Hepatocyte (in vitro differentiated cells): ENCODE measurements at regions not wholly inside any gene's neighbourhood (a gene's known extent, or its start where the extent isn't known, plus 50 kb on each side); places are given as distances from the start of the nearest gene placed in this dataset.

Experiments
- DNase-seq: peaks from one replicate; pipeline ENCODE4 v3.0.0-alpha.2; 2016; ENCODE audit warnings: low spot score
- H2AFZ ChIP-seq: fragments of 200-600 bp; sonication (generic); 2 replicates; pipeline ENCODE4 v1.6.0; 2016; ENCODE audit warnings: antibody characterized with exemption, mild to moderate bottlenecking
- H3K27ac ChIP-seq: fragments of 200-600 bp; sonication (generic); 2 replicates; pipeline ENCODE4 v1.5.1; 2016; ENCODE audit warnings: mild to moderate bottlenecking
- H3K27me3 ChIP-seq: fragments of 200-600 bp; sonication (generic); 2 replicates; pipeline ENCODE4 v1.6.1; 2016
- H3K36me3 ChIP-seq: fragments of 200-600 bp; sonication (generic); replicated peaks from 2 replicates; pipeline ENCODE4 v1.5.1; 2016; ENCODE audit warnings: low read depth; ENCODE audit not compliant: insufficient read depth
- H3K4me1 ChIP-seq: fragments of 200-600 bp; sonication (generic); 2 replicates; pipeline ENCODE4 v1.5.1; 2016; ENCODE audit warnings: mild to moderate bottlenecking, moderate library complexity; ENCODE audit not compliant: insufficient read depth
- H3K4me2 ChIP-seq: fragments of 200-600 bp; sonication (generic); 2 replicates; pipeline ENCODE4 v1.6.0; 2016
- H3K4me3 ChIP-seq: fragments of 200-600 bp; sonication (generic); 2 replicates; pipeline ENCODE4 v1.5.1; 2016; ENCODE audit warnings: mild to moderate bottlenecking
- H3K79me2 ChIP-seq: fragments of 200-600 bp; sonication (generic); 2 replicates; pipeline ENCODE4 v1.6.0; 2017; ENCODE audit warnings: mild to moderate bottlenecking
- H3K9me2 ChIP-seq: fragments of 200-600 bp; sonication (generic); replicated peaks from 2 replicates; pipeline ENCODE4 v1.6.0; 2017; ENCODE audit warnings: mild to moderate bottlenecking; ENCODE audit not compliant: insufficient read depth
- H3K9me3 ChIP-seq: fragments of 200-600 bp; sonication (generic); 2 replicates; pipeline ENCODE4 v1.5.1; 2016; ENCODE audit warnings: low read depth, mild to moderate bottlenecking
- H4K20me1 ChIP-seq: fragments of 200-600 bp; sonication (generic); 2 replicates; pipeline ENCODE4 v1.6.0; 2016; ENCODE audit warnings: mild to moderate bottlenecking; ENCODE audit not compliant: insufficient read depth, poor library complexity, severe bottlenecking
- CTCF ChIP-seq: fragments of 200-600 bp; sonication (generic); IDR thresholded peaks from 2 replicates; pipeline ENCODE4 v1.5.1; 2016; ENCODE audit warnings: antibody characterized with exemption, mild to moderate bottlenecking; ENCODE audit not compliant: poor library complexity
- EZH2 ChIP-seq: fragments of 200-600 bp; sonication (generic); IDR thresholded peaks from 2 replicates; pipeline ENCODE4 v1.6.1; 2016; ENCODE audit warnings: antibody characterized with exemption, mild to moderate bottlenecking, borderline replicate concordance
- EZH2phosphoT487 ChIP-seq: fragments of 200-600 bp; sonication (generic); IDR thresholded peaks from one replicate; pipeline ENCODE4 v1.6.1; 2018; ENCODE audit warnings: antibody characterized with exemption, mild to moderate bottlenecking, low read depth, moderate library complexity; ENCODE audit not compliant: unreplicated experiment, severe bottlenecking
- WGBS: methylation state at CpG from one replicate; pipeline ENCODE4 v1.1.6; 2016; ENCODE audit warnings: low lambda C conversion rate; ENCODE audit errors: missing lambda C conversion rate; 5-methylcytosine and 5-hydroxymethylcytosine counted together

- H3K36me3 ChIP-seq: no peaks in the 10 kb centered on the region
- no peaks in the 10 kb centered on the region for H3K79me2 ChIP-seq
- H2AFZ ChIP-seq: no peak overlapping the region
- H3K9me3 ChIP-seq: no peaks in the 10 kb centered on the region
- TF ChIP-seq EZH2phosphoT487: no peak
- TF ChIP-seq CTCF: no peak
- no peak for TF ChIP-seq EZH2
- H3K4me1 ChIP-seq: no peaks in the 10 kb centered on the region
- DNase-seq: no peak
- H4K20me1 ChIP-seq: no peaks in the 10 kb centered on the region
- 79% methylated on average over 3 of the region's 3 CpGs for WGBS
- H3K4me3 ChIP-seq: no peak overlapping the region
- H3K27me3 ChIP-seq: no peaks in the 10 kb centered on the region
- no peak overlapping the region for H3K27ac ChIP-seq
- no peaks in the 10 kb centered on the region for H3K9me2 ChIP-seq
- no peak overlapping the region for H3K4me2 ChIP-seq
Observed at GRCh38 chr3:115537669-115538068, 85.6 kb upstream of the GAP43 start.

GRCh38 chr3:115547207-115547606 is 76.1 kb upstream of the GAP43 start:
- TF ChIP-seq EZH2: no peak
- no peak for TF ChIP-seq EZH2phosphoT487
- TF ChIP-seq CTCF: no peak
- WGBS: 78% methylated on average over 3 of the region's 3 CpGs

DNA sequence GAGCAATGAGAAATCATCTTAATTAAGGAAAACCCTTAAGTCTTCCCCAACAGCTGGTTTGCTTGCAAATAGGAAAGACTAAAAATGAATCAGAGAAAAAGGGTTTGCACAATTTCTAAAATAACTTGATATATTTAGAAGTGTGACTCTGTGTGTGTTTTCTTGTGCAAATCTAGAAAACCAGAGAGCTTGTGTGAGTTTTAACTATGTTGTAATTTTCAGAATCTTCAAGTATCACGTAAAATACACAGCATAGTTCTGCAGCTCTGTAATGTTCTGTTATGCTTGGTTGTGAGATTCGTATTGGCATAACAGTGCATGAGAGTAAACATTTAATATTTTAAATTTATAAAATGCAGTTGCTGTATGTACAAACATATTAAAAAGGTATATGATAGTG is 74.7 kb upstream of the GAP43 start:
- WGBS: 74% methylated on average over 2 of the region's 2 CpGs
- no peaks in the 10 kb centered on the region for H3K9me3 ChIP-seq
- no peaks in the 10 kb centered on the region for H3K27me3 ChIP-seq
- no peaks in the 10 kb centered on the region for H3K36me3 ChIP-seq
- no peak overlapping the region for H3K4me2 ChIP-seq
- no peaks in the 10 kb centered on the region for H3K79me2 ChIP-seq
- no peak overlapping the region for H2AFZ ChIP-seq
- no peak for TF ChIP-seq EZH2phosphoT487
- TF ChIP-seq CTCF: no peak
- no peaks in the 10 kb centered on the region for H3K9me2 ChIP-seq
- no peak overlapping the region for H3K27ac ChIP-seq
- H3K4me3 ChIP-seq: no peak overlapping the region
- no peak for DNase-seq
- H3K4me1 ChIP-seq: peaks cover 3% of the 10 kb centered on the region
- H4K20me1 ChIP-seq: no peaks in the 10 kb centered on the region

More at GRCh38 chr3:115547207-115547606, 76.1 kb upstream of the GAP43 start:
- Histone ChIP-seq H3K9me2 (no peaks in the 10 kb centered on the region), H3K4me1 (peaks cover 3% of the 10 kb centered on the region), H3K36me3 (no peaks in the 10 kb centered on the region), H4K20me1 (no peaks in the 10 kb centered on the region), H3K79me2 (no peaks in the 10 kb centered on the region), H3K4me3 (no peak overlapping the region), H2AFZ (no peak overlapping the region), H3K27me3 (no peaks in the 10 kb centered on the region), H3K4me2 (no peak overlapping the region), H3K9me3 (no peaks in the 10 kb centered on the region), H3K27ac (no peak overlapping the region)
- no peak for DNase-seq

DNA sequence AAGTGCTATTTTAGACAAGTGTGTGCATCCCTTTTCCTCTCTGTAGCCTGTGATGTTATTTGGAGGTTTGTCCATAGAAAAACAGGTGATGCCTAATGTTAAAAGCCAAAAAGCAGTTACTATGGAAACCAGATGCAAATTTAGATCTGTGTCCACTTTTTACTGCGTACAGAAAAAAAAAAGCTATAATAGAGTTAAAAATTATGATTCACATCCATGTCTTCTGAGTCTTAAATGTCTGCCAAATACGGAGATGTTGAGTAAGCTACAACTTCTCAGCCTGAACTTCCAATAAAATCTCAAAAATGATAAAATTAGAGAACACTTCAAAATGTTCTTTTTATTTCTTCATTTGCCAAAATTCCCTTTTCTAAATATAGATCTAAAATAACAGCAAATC is 74.2 kb upstream of the GAP43 start:
- H4K20me1 ChIP-seq: no peaks in the 10 kb centered on the region
- H3K27me3 ChIP-seq: no peaks in the 10 kb centered on the region
- WGBS: 77% methylated on average over 2 of the region's 2 CpGs
- H3K4me3 ChIP-seq: no peak overlapping the region
- H3K36me3 ChIP-seq: no peaks in the 10 kb centered on the region
- peaks cover 3% of the 10 kb centered on the region for H3K4me1 ChIP-seq
- no peak for DNase-seq
- no peaks in the 10 kb centered on the region for H3K9me2 ChIP-seq
- TF ChIP-seq CTCF (no peak), EZH2 (no peak), EZH2phosphoT487 (no peak)
- no peaks in the 10 kb centered on the region for H3K9me3 ChIP-seq
- no peak overlapping the region for H3K4me2 ChIP-seq
- no peaks in the 10 kb centered on the region for H3K79me2 ChIP-seq
- no peak overlapping the region for H2AFZ ChIP-seq
- no peak overlapping the region for H3K27ac ChIP-seq
